ENCODE measurements at regions not wholly inside any gene's neighbourhood (a gene's known extent, or its start where the extent isn't known, plus 50 kb on each side); places are given as distances from the start of the nearest gene placed in this dataset.

DNA sequence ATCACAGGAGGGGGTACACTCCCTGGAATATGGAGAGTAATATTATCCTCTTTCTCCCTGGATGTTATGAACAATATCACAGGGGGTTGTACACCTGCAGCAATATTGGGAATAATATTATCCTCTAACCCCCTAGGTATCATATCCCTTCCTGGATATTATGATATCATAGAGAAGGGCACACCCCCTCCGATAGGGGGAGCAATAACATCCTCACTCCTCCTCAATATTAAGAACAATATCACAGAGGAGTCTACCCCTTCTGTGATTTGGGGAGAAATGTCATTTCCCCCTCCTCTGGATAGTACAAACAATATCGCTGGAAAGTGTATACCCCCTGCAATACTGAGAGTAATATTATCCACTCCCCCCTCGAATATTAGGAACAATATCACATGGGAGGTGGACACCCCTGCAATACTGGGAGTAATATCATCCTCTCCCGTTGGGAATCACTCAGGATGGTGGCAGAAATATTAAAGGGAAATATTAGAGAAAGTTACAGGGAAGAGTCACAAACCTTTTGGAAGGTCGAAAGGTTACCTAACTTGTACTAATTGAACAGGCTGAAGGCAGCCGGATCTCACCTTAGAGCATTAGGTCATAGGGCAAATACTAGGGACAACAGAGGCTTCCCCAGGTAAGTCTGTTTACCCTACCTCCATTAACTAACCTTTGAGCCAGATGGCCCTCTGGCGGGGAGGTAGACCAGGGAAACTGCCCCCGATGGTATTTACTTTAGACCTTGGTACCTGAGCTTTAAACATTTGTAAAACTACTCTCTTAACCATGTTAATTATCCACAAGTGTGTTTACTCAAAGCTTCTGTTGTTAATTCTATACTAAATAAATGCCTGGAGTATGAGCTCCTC lies 57.5 kb upstream of the FREM1 start:
- no peaks in the 10 kb centered on the region for H3K27me3 ChIP-seq
- H3K27ac ChIP-seq: no peak overlapping the region
- H3K9me3 ChIP-seq: no peaks in the 10 kb centered on the region
- no peaks in the 10 kb centered on the region for H3K4me1 ChIP-seq
- no peak for DNase-seq (ENCODE audit: extremely low spot score in 2 of 2)
- no peak for TF ChIP-seq POLR2AphosphoS5 (IDR thresholded peaks at IDR 0.05; ENCODE audit: insufficient read depth in 1 of 2, low read depth in 1 of 2)
- no peak for TF ChIP-seq POLR2A (IDR thresholded peaks at IDR 0.05)
- TF ChIP-seq, protein P1, sequence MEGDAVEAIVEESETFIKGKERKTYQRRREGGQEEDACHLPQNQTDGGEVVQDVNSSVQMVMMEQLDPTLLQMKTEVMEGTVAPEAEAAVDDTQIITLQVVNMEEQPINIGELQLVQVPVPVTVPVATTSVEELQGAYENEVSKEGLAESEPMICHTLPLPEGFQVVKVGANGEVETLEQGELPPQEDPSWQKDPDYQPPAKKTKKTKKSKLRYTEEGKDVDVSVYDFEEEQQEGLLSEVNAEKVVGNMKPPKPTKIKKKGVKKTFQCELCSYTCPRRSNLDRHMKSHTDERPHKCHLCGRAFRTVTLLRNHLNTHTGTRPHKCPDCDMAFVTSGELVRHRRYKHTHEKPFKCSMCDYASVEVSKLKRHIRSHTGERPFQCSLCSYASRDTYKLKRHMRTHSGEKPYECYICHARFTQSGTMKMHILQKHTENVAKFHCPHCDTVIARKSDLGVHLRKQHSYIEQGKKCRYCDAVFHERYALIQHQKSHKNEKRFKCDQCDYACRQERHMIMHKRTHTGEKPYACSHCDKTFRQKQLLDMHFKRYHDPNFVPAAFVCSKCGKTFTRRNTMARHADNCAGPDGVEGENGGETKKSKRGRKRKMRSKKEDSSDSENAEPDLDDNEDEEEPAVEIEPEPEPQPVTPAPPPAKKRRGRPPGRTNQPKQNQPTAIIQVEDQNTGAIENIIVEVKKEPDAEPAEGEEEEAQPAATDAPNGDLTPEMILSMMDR (IDR thresholded peaks at IDR 0.05): no peak
- H3K4me3 ChIP-seq: no peak overlapping the region
- no peaks in the 10 kb centered on the region for H3K36me3 ChIP-seq
- intact Hi-C loops (cut with DNase I): no loop called here

DNA sequence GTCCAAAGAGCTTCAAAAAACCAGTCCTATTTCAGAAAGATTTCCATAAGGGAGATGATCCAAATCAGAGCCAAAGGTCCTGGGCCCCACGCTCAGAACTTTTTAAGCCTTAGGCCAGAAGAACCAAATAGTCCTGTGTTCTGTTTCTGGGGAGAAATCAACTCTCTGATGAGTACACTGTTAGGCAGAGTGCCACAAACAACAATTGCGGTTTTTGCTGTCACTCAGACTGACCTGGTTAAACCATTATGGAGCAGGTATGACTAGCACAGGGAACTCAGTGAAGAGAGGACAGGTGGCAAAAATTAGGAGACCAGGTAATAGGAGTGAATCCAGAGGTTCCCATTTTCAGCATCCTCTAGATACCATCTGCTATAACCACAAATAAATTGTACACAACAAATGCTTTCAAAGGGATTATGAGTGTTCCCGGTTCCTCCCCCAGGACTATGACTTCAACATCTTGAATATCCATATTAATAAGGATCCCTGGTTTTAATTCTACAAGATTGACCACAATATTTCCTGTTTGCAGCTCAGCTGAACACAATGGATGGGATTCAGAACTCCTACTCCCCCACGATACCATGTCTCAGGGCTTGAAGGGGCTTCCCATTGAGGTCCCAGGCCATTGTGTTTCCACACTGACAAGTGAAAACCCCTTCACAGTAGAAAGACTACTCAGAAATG lies 52.1 kb upstream of the FREM1 start:
- Histone ChIP-seq H3K9me3 (no peaks in the 10 kb centered on the region), H3K36me3 (no peaks in the 10 kb centered on the region), H3K27me3 (no peaks in the 10 kb centered on the region), H3K4me3 (no peak overlapping the region), H3K4me1 (peaks cover 6% of the 10 kb centered on the region), H3K27ac (no peak overlapping the region)
- TF ChIP-seq POLR2AphosphoS5 (IDR thresholded peaks at IDR 0.05; ENCODE audit: insufficient read depth in 1 of 2, low read depth in 1 of 2): no peak
- TF ChIP-seq POLR2A (IDR thresholded peaks at IDR 0.05): no peak
- TF ChIP-seq, protein P1 (IDR thresholded peaks at IDR 0.05): no peak
- intact Hi-C loops (cut with DNase I): no loop called here
- no peak for DNase-seq (ENCODE audit: extremely low spot score in 2 of 2)

DNA sequence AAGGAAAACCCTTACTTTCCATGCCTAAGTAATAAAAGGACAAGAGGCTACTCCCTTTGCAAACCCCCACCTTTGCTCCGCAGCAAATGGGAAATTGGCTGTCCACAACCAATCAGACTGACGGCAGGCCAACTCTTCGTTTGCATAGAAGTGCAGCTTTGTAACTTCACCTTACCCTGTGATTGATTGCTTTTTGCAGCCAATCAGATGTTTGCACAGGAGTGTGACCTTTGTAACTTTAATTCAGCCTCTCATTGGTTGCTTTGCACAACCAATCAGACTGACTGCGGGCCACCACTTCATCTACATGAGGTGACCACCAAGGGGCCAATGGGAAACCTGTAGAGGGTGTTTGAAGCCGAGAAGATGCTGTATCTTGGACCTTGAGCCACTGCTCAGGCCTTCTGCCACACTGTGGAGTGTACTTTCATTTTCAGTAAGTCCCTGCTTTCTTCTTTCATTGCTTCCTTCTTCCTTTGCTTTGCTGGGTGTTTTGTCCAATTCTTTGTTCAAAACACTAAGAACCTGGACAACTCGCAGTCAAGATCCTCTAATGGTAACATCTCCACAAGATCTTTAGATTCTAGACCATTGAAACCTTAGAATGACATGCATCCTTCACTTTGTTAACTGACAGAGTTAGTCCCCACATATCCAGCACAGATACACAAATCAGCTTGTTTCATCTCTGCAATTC lies 51.3 kb upstream of the FREM1 start:
- Histone ChIP-seq H3K27ac (no peak overlapping the region), H3K36me3 (no peaks in the 10 kb centered on the region), H3K4me3 (no peak overlapping the region), H3K9me3 (no peaks in the 10 kb centered on the region), H3K4me1 (peaks cover 6% of the 10 kb centered on the region), H3K27me3 (no peaks in the 10 kb centered on the region)
- intact Hi-C loops (cut with DNase I): no loop called here
- DNase-seq (ENCODE audit: extremely low spot score in 2 of 2): no peak
- TF ChIP-seq POLR2AphosphoS5 (IDR thresholded peaks at IDR 0.05; ENCODE audit: insufficient read depth in 1 of 2, low read depth in 1 of 2) (no peak), POLR2A (IDR thresholded peaks at IDR 0.05) (no peak)

DNA sequence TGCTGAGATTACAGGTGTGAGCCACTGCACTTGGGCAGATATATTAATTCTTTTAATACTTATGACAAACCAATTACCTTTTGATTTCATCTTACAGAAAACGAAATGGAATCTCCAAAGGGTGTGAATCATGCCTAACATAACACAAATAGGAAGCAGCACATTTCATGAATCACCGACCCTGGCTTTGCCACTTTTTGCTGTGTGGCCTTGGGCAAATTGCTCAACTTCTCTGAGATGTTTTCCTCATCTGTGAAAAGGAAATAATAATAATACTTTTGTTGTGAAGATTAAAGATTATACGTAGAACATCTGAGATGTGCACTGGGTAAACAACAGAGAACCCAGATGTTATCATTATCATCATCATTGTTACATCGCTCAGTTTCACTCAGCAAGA lies 50.7 kb upstream of the FREM1 start:
- H3K27me3 ChIP-seq: no peaks in the 10 kb centered on the region
- no peaks in the 10 kb centered on the region for H3K36me3 ChIP-seq
- H3K4me3 ChIP-seq: no peak overlapping the region
- H3K4me1 ChIP-seq: peaks cover 6% of the 10 kb centered on the region
- no peaks in the 10 kb centered on the region for H3K9me3 ChIP-seq
- H3K27ac ChIP-seq: no peak overlapping the region
- DNase-seq (ENCODE audit: extremely low spot score in 2 of 2): no peak
- intact Hi-C loops (cut with DNase I): no loop called here
- no peak for TF ChIP-seq POLR2A (IDR thresholded peaks at IDR 0.05)
- TF ChIP-seq POLR2AphosphoS5 (IDR thresholded peaks at IDR 0.05; ENCODE audit: insufficient read depth in 1 of 2, low read depth in 1 of 2): no peak
- TF ChIP-seq, protein P1 (IDR thresholded peaks at IDR 0.05): no peak
